ENCODE measurements at regions not wholly inside any gene's neighbourhood (a gene's known extent, or its start where the extent isn't known, plus 50 kb on each side); places are given as distances from the start of the nearest gene placed in this dataset. TPM values are rescaled to one million over a fixed set of nuclear protein-coding genes. Genes with fewer than 3 reads are reported as not detected.

- Histone ChIP-seq H3K27ac (no peak overlapping the region), H3K9me3 (no peaks in the 10 kb centered on the region), H3K27me3 (no peaks in the 10 kb centered on the region), H3K4me3 (no peak overlapping the region), H3K36me3 (no peaks in the 10 kb centered on the region), H3K4me1 (no peaks in the 10 kb centered on the region)
- no peak for TF ChIP-seq EP300 (IDR thresholded peaks at IDR 0.05)
- no peak for TF ChIP-seq CTCF (IDR thresholded peaks at IDR 0.05)
- no peak for TF ChIP-seq POLR2A (IDR thresholded peaks at IDR 0.05)
- no peak for DNase-seq (ENCODE audit: low spot score in 2 of 2)
Measured at GRCh38 chr18:57299931-57300330, 52.4 kb upstream of the ST8SIA3 start.

- 35 to 37% methylated on average over 11 of the region's 11 CpGs for WGBS, 2 donors
- no peaks in the 10 kb centered on the region for H3K36me3 ChIP-seq
- TF ChIP-seq POLR2A (IDR thresholded peaks at IDR 0.05) = no peak
- no peak for TF ChIP-seq CTCF (IDR thresholded peaks at IDR 0.05)
- no peak for TF ChIP-seq EP300 (IDR thresholded peaks at IDR 0.05)
Measured at GRCh38 chr18:57301573-57302559, 50.5 kb upstream of the ST8SIA3 start.

More at GRCh38 chr18:57301573-57302559, 50.5 kb upstream of the ST8SIA3 start:
- no peaks in the 10 kb centered on the region for H3K4me1 ChIP-seq
- no peaks in the 10 kb centered on the region for H3K27me3 ChIP-seq
- H3K27ac ChIP-seq = no peak overlapping the region
- H3K4me3 ChIP-seq = no peak overlapping the region
- no peak for DNase-seq (ENCODE audit: low spot score in 2 of 2)
- no peaks in the 10 kb centered on the region for H3K9me3 ChIP-seq

Small RNAs in the stretch of these regions (small RNA-seq; reads per million reads assigned to genes)
- gene RNU6-737P = not detected
